Endothelial cell of umbilical vein (primary cell): ENCODE measurements at regions not wholly inside any gene's neighbourhood (a gene's known extent, or its start where the extent isn't known, plus 50 kb on each side); places are given as distances from the start of the nearest gene placed in this dataset.

Experiments used
- BruUV-seq: library from RNA; stranded (reverse); fragments of 400-500 nt; replicated peaks from 2 replicates; lab custom pipeline; 2021; lab: Mats Ljungman, UMichigan
- CTCF ChIA-PET: fragments of 300-600, 350-600 bp; sonication (Branson Sonifier 250); formaldehyde crosslinking; loops from one replicate; lab custom pipeline; 2021; ENCODE audit warnings: antibody characterized with exemption, inconsistent platforms; lab: Charles Lee
- POLR2A ChIA-PET: fragments of 300-600, 350-600 bp; sonication (Branson Sonifier 250); formaldehyde crosslinking; loops from one replicate; lab custom pipeline; 2021; ENCODE audit warnings: antibody characterized with exemption, inconsistent platforms; lab: Charles Lee
- DNase-seq: peaks from one replicate; pipeline ENCODE4 v3.0.0-alpha.2; 2011; ENCODE audit warnings: low read depth, low spot score
- FAIRE-seq: peaks from 2 replicates; lab custom pipeline; 2011; peaks lifted over from hg19 to GRCh38; lab: Jason Lieb, UNC
- H2AFZ ChIP-seq: 2 replicates; pipeline ENCODE4 v1.6.0; 2012; ENCODE audit warnings: low read depth, low read length, control low read depth, inconsistent platforms
- H3K27ac ChIP-seq: 2 replicates; pipeline ENCODE4 v1.5.1; 2011; ENCODE audit warnings: low read depth, mild to moderate bottlenecking, control low read depth, low read length, moderate library complexity; ENCODE audit not compliant: insufficient read depth
- H3K27me3 ChIP-seq, 2 experiments: 2 replicates each; pipeline versions ENCODE4 v1.6.0 to v1.6.1; 2011; ENCODE audit warnings: low read length in 2 of 2, mixed read lengths in 1 of 2; ENCODE audit not compliant: control insufficient read depth in 2 of 2, insufficient read depth in 2 of 2
- H3K36me3 ChIP-seq, 2 experiments: 2 replicates in 1 of 2; 3 replicates in 1 of 2; pipeline ENCODE4 v1.5.1; 2011; ENCODE audit warnings: low read length in 2 of 2, mild to moderate bottlenecking in 1 of 2, moderate library complexity in 1 of 2; ENCODE audit not compliant: control insufficient read depth in 2 of 2, insufficient read depth in 2 of 2; ENCODE audit errors: extremely low read depth in 1 of 2
- H3K4me1 ChIP-seq: 3 replicates; pipeline ENCODE4 v1.5.1; 2011; ENCODE audit warnings: mild to moderate bottlenecking, low read length; ENCODE audit not compliant: control insufficient read depth, insufficient read depth; ENCODE audit errors: extremely low read depth
- H3K4me2 ChIP-seq: 2 replicates; pipeline ENCODE4 v1.6.1; 2011; ENCODE audit warnings: low read length, control low read depth, mixed read lengths; ENCODE audit not compliant: insufficient read depth
- H3K4me3 ChIP-seq, 3 experiments: fragments of 200-600 bp in 1 of 3; sonication (generic), shearing (Covaris generic) in 1 of 3; replicated peaks in 1 of 3; 2 replicates each; pipeline ENCODE4 v1.5.1; 2011 to 2016; ENCODE audit warnings: control low read depth in 3 of 3, low read length in 3 of 3, mild to moderate bottlenecking in 2 of 3, inconsistent platforms in 1 of 3, low read depth in 1 of 3, moderate library complexity in 1 of 3; ENCODE audit not compliant: insufficient read depth in 1 of 3
- H3K79me2 ChIP-seq: 2 replicates; pipeline ENCODE4 v1.6.0; 2012; ENCODE audit warnings: low read length, inconsistent platforms; ENCODE audit not compliant: control insufficient read depth, insufficient read depth
- H3K9ac ChIP-seq: replicated peaks from 2 replicates; pipeline ENCODE3; 2011; ENCODE audit warnings: low read length, control low read depth; ENCODE audit not compliant: insufficient read depth; ENCODE audit errors: extremely low read depth
- H3K9me1 ChIP-seq: replicated peaks from 3 replicates; pipeline ENCODE4 v1.6.0; 2011; ENCODE audit warnings: mild to moderate bottlenecking, low read length; ENCODE audit not compliant: control insufficient read depth, insufficient read depth; ENCODE audit errors: extremely low read depth
- H3K9me3 ChIP-seq: replicated peaks from 2 replicates; pipeline ENCODE4 v1.5.1; 2012; ENCODE audit warnings: low read length, inconsistent platforms; ENCODE audit not compliant: control insufficient read depth, insufficient read depth
- H4K20me1 ChIP-seq: replicated peaks from 2 replicates; pipeline ENCODE3; 2011; ENCODE audit warnings: mild to moderate bottlenecking, low read length; ENCODE audit not compliant: control insufficient read depth, insufficient read depth; ENCODE audit errors: extremely low read depth
- EZH2 ChIP-seq: IDR thresholded peaks from 2 replicates; pipeline ENCODE4 v1.6.1; 2012; ENCODE audit warnings: borderline replicate concordance, low read depth, mild to moderate bottlenecking, moderate library complexity, low read length, inconsistent platforms; ENCODE audit not compliant: severe bottlenecking
- FOS ChIP-seq: IDR thresholded peaks from 2 replicates; pipeline ENCODE4 v1.6.1; 2011; ENCODE audit warnings: mild to moderate bottlenecking, low read length, moderate library complexity, borderline replicate concordance; ENCODE audit not compliant: insufficient read depth
- GATA2 ChIP-seq: IDR thresholded peaks from 2 replicates; pipeline ENCODE4 v1.7.0; 2011; ENCODE audit warnings: low read depth, mild to moderate bottlenecking, moderate library complexity, mixed read lengths, low read length; ENCODE audit not compliant: insufficient read length, insufficient read depth
- JUN ChIP-seq: IDR thresholded peaks from 2 replicates; pipeline ENCODE4 v1.6.1; 2011; ENCODE audit warnings: borderline replicate concordance, low read depth; ENCODE audit not compliant: insufficient read length, insufficient read depth
- MAX ChIP-seq: IDR thresholded peaks from 2 replicates; pipeline ENCODE4 v1.6.1; 2011; ENCODE audit not compliant: insufficient read depth, insufficient read length
- MYC ChIP-seq: IDR thresholded peaks from one replicate; pipeline ENCODE4 v1.6.1; 2011; ENCODE audit warnings: mild to moderate bottlenecking, low read depth, low read length
- POLR2A ChIP-seq: IDR thresholded peaks from 2 replicates; pipeline ENCODE4 v1.6.1; 2012; ENCODE audit warnings: low read depth, mild to moderate bottlenecking, control low read depth, low read length
- POLR2AphosphoS5 ChIP-seq: IDR thresholded peaks from 2 replicates; pipeline ENCODE4 v1.6.1; 2012; ENCODE audit warnings: low read depth, mild to moderate bottlenecking, control low read depth, low read length, moderate library complexity; ENCODE audit not compliant: insufficient read depth
- dilution Hi-C: fragments of 300-500 bp; cut with MboI; formaldehyde crosslinking; loops from one replicate; pipeline ENCODE4 v1.15.0; 2019; ENCODE audit warnings: low sequenced_read_pairs; ENCODE audit not compliant: extremely low pct_ligation_motif_present
- intact Hi-C: fragments of 100-400 bp; cut with micrococcal nuclease; formaldehyde crosslinking; loops from one replicate; pipeline ENCODE4 v1.10.0; 2022

DNA sequence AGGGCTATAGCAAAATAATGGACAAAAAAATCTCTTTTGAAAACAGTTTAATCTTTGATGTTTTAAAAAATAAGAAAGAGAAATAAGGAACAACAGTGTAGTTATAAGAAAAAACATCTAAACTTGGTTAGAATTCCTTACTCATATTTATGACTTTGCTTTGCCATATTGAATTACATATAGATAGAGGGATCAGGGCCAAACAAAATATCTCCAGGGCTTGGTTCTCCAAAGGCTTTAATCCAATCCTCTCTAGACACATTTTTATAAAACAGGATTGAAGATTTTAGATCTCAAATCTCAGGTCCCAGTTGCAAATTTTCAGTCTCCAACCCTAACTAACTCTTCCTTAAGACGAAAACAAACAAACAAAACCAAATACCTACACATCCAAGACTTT lies 72.6 kb upstream of the RHOBTB1 start:
- Histone ChIP-seq H3K4me1 (peaks cover 3% of the 10 kb centered on the region), H3K27ac (no peak overlapping the region), H3K79me2 (no peaks in the 10 kb centered on the region), H4K20me1 (no peaks in the 10 kb centered on the region), H3K27me3 (no peaks in the 10 kb centered on the region), H3K9me3 (no peaks in the 10 kb centered on the region), H3K4me3 (no peak overlapping the region), H3K9ac (no peak overlapping the region), H3K9me1 (no peaks in the 10 kb centered on the region), H2AFZ (no peak overlapping the region), H3K36me3 (no peaks in the 10 kb centered on the region), H3K4me2 (no peak overlapping the region)
- TF ChIP-seq POLR2A, result no peak
- TF ChIP-seq GATA2, result no peak
- TF ChIP-seq JUN, result no peak
- intact Hi-C loops, result no loop called here
- dilution Hi-C loops, result no loop called here
- FAIRE-seq, result no peak
- BruUV-seq, result no TSS peak
- CTCF ChIA-PET, result no interaction called here
- POLR2A ChIA-PET, result no interaction called here
- no peak for DNase-seq

DNA sequence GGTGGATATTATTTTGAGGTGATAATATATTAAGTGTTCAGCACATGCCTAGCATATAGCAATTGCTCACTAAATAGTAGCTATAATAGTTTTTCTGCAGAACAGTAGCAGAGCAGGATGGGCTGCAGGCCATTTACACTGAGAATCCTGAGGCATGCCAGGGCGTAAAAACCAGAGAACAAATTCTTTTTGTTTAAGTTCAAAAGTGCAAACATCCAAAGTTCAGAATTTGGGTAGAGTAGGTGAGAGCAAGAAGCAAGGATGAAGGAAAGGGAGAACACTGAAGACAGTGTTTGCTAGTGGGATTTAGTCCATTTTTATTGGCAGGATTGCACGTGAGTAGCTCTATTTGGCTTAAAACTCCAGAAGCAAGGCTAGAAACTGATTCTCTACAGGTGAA lies 72.0 kb upstream of the RHOBTB1 start:
- TF ChIP-seq POLR2AphosphoS5 (no peak), MYC (no peak), EZH2 (no peak), FOS (no peak), MAX (no peak), POLR2A (no peak), GATA2 (no peak)
- H3K9me1 ChIP-seq, result no peaks in the 10 kb centered on the region
- H3K4me2 ChIP-seq, result no peak overlapping the region
- no peak overlapping the region for H3K4me3 ChIP-seq
- no TSS peak for BruUV-seq
- no peaks in the 10 kb centered on the region for H3K27me3 ChIP-seq
- CTCF ChIA-PET, result interaction anchor here (1.1 kb wide), 1 partner anchor 52 kb away, joined by 3 read pairs; no protein-coding TSS in a partner anchor
- POLR2A ChIA-PET, result no interaction called here
- H3K9me3 ChIP-seq, result no peaks in the 10 kb centered on the region
- H3K79me2 ChIP-seq, result no peaks in the 10 kb centered on the region
- FAIRE-seq (no peak), DNase-seq (no peak)
- dilution Hi-C loops, result no loop called here
- intact Hi-C loops, result no loop called here
- H2AFZ ChIP-seq, result no peak overlapping the region
- no peak overlapping the region for H3K27ac ChIP-seq
- no peaks in the 10 kb centered on the region for H4K20me1 ChIP-seq
- no peaks in the 10 kb centered on the region for H3K36me3 ChIP-seq
- H3K4me1 ChIP-seq, result peaks cover 3% of the 10 kb centered on the region
- no peak overlapping the region for H3K9ac ChIP-seq
